ENCODE measurements at regions not wholly inside any gene's neighbourhood (a gene's known extent, or its start where the extent isn't known, plus 50 kb on each side); places are given as distances from the start of the nearest gene placed in this dataset.

- Histone ChIP-seq H3K4me2 (no peak overlapping the region), H2AFZ (ENCODE audit: low read depth) (no peak overlapping the region), H3K9me2 (no peaks in the 10 kb centered on the region), H3K36me3 (replicated peaks in 1 of 2; ENCODE audit: control insufficient read depth in 1 of 2, insufficient read depth in 2 of 2, low read length in 1 of 2) (no peaks in the 10 kb centered on the region), H3F3A (replicated peaks; ENCODE audit: insufficient read depth) (no peaks in the 10 kb centered on the region), H3K4me3 (ENCODE audit: low read depth in 2 of 2, low read length in 1 of 2) (no peak overlapping the region), H4K20me1 (ENCODE audit: insufficient read depth) (no peaks in the 10 kb centered on the region), H3K27ac (ENCODE audit: low read depth in 2 of 2, low read length in 1 of 2) (no peak overlapping the region), H3K9me3 (no peaks in the 10 kb centered on the region), H3K27me3 (ENCODE audit: insufficient read depth) (no peaks in the 10 kb centered on the region), H3K4me1 (ENCODE audit: control insufficient read depth in 1 of 2, insufficient read depth in 2 of 2, low read depth in 1 of 2, low read length in 1 of 2) (peaks cover 3 to 12% of the 10 kb centered on the region in 2 experiments; a peak in 2 of 4 replicates), H3K9ac (no peak overlapping the region), H3K79me2 (ENCODE audit: insufficient read depth) (no peaks in the 10 kb centered on the region)
- 73% methylated on average over 6 of the region's 6 CpGs for WGBS (ENCODE audit: low lambda C conversion rate)
- ChIA-PET CTCF (interaction anchor here (1.9 kb wide), 1 partner anchor 343 kb away, joined by 5 read pairs; no protein-coding TSS in a partner anchor), POLR2A (no interaction called here)
- no peak for TF ChIP-seq CHD2 (IDR thresholded peaks at IDR 0.05; ENCODE audit: low read length, partially characterized antibody)
- TF ChIP-seq RXRA (IDR thresholded peaks at IDR 0.05; ENCODE audit: borderline replicate concordance, low read depth), result no peak
- no peak for TF ChIP-seq ZBTB33 (IDR thresholded peaks at IDR 0.05; ENCODE audit: borderline replicate concordance, low read depth)
- TF ChIP-seq FOSL2 (IDR thresholded peaks at IDR 0.05; ENCODE audit: borderline replicate concordance, low read depth), result peak; percentile 19; the same call in 1 of the 2 replicates
- TF ChIP-seq EZH2phosphoT487 (IDR thresholded peaks at IDR 0.05; ENCODE audit: borderline replicate concordance, low read depth), result no peak
- TF ChIP-seq, protein P1, sequence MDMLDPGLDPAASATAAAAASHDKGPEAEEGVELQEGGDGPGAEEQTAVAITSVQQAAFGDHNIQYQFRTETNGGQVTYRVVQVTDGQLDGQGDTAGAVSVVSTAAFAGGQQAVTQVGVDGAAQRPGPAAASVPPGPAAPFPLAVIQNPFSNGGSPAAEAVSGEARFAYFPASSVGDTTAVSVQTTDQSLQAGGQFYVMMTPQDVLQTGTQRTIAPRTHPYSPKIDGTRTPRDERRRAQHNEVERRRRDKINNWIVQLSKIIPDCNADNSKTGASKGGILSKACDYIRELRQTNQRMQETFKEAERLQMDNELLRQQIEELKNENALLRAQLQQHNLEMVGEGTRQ (IDR thresholded peaks at IDR 0.05; ENCODE audit: borderline replicate concordance, low read depth, low read length), result no peak
- TF ChIP-seq SIN3A (IDR thresholded peaks at IDR 0.05; ENCODE audit: borderline replicate concordance, low read depth, low read length), result no peak
- TF ChIP-seq REST (IDR thresholded peaks at IDR 0.05; ENCODE audit: low read depth, low read length), result no peak
- TF ChIP-seq MEF2A (IDR thresholded peaks at IDR 0.05; ENCODE audit: borderline replicate concordance, low read depth), result no peak
- peak; percentile 26; the same call in 1 of the 2 replicates for TF ChIP-seq RAD21 (IDR thresholded peaks at IDR 0.05; ENCODE audit: low read length)
- TF ChIP-seq CTCF (IDR thresholded peaks at IDR 0.05), result no peak; the same call in 1 of the 2 replicates
- TF ChIP-seq, protein P2, sequence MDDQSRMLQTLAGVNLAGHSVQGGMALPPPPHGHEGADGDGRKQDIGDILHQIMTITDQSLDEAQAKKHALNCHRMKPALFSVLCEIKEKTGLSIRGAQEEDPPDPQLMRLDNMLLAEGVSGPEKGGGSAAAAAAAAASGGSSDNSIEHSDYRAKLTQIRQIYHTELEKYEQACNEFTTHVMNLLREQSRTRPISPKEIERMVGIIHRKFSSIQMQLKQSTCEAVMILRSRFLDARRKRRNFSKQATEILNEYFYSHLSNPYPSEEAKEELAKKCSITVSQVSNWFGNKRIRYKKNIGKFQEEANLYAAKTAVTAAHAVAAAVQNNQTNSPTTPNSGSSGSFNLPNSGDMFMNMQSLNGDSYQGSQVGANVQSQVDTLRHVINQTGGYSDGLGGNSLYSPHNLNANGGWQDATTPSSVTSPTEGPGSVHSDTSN (IDR thresholded peaks at IDR 0.05), result no peak
- no peak for TF ChIP-seq TCF12 (IDR thresholded peaks at IDR 0.05)
- TF ChIP-seq FOXM1 (IDR thresholded peaks at IDR 0.05; ENCODE audit: low read depth), result no peak
- TF ChIP-seq IRF3 (IDR thresholded peaks at IDR 0.05; ENCODE audit: low read depth, low read length), result no peak
- no peak for DNase-seq
Observed at GRCh38 chr11:121757480-121758125, 304.8 kb upstream of the SORL1-AS1 start.
